Mesenchymal stem cell (in vitro differentiated cells and primary cell): ENCODE measurements at regions not wholly inside any gene's neighbourhood (a gene's known extent, or its start where the extent isn't known, plus 50 kb on each side); places are given as distances from the start of the nearest gene placed in this dataset.

ENCODE experiments used
- DNase-seq: peaks from one replicate; pipeline ENCODE4 v3.0.0-alpha.2; 2013
- H2AFZ ChIP-seq: one replicate; pipeline ENCODE4 v1.6.1; 2013; ENCODE audit warnings: low read depth, mild to moderate bottlenecking, control low read depth, inconsistent platforms, low read length, moderate library complexity
- H2AK5ac ChIP-seq: 2 replicates; pipeline ENCODE4 v1.6.1; 2013; ENCODE audit warnings: low read length, moderate library complexity, mild to moderate bottlenecking, inconsistent platforms; ENCODE audit not compliant: severe bottlenecking
- H2BK120ac ChIP-seq: one replicate; pipeline ENCODE4 v1.6.1; 2013; ENCODE audit warnings: low read depth, mild to moderate bottlenecking, inconsistent platforms, low read length, moderate library complexity
- H2BK12ac ChIP-seq, 2 experiments: one replicate each; pipeline ENCODE4 v1.6.1; 2013; ENCODE audit warnings: inconsistent platforms in 2 of 2, low read length in 2 of 2, mild to moderate bottlenecking in 2 of 2, moderate library complexity in 2 of 2, control low read depth in 1 of 2
- H2BK15ac ChIP-seq: one replicate; pipeline ENCODE4 v1.6.1; 2013; ENCODE audit warnings: mild to moderate bottlenecking, low read depth, inconsistent platforms; ENCODE audit not compliant: poor library complexity, severe bottlenecking
- H2BK5ac ChIP-seq: 2 replicates; pipeline ENCODE4 v1.6.1; 2013; ENCODE audit warnings: low read depth, mild to moderate bottlenecking, low read length, control low read depth, inconsistent platforms; ENCODE audit not compliant: poor library complexity, severe bottlenecking
- H3K14ac ChIP-seq, 2 experiments: one replicate each; pipeline ENCODE4 v1.6.1; 2013; ENCODE audit warnings: inconsistent platforms in 2 of 2, low read length in 2 of 2, control low read depth in 1 of 2, mild to moderate bottlenecking in 1 of 2, moderate library complexity in 1 of 2
- H3K18ac ChIP-seq, 2 experiments: one replicate each; pipeline ENCODE4 v1.6.1; 2013; ENCODE audit warnings: inconsistent platforms in 2 of 2, low read length in 2 of 2, control low read depth in 1 of 2, low read depth in 1 of 2, mild to moderate bottlenecking in 1 of 2
- H3K23ac ChIP-seq, 2 experiments: one replicate each; pipeline ENCODE4 v1.6.1; 2013; ENCODE audit warnings: inconsistent platforms in 2 of 2, low read length in 2 of 2, mild to moderate bottlenecking in 2 of 2, moderate library complexity in 2 of 2, control low read depth in 1 of 2
- H3K27ac ChIP-seq: 2 replicates; pipeline ENCODE4 v1.5.1; 2013; ENCODE audit warnings: mild to moderate bottlenecking, moderate library complexity, low read length, control low read depth, inconsistent platforms; ENCODE audit not compliant: poor library complexity, severe bottlenecking
- H3K27me3 ChIP-seq, 2 experiments: 2 replicates each; pipeline versions ENCODE4 v1.6.1 to v1.7.0; 2013; ENCODE audit warnings: low read length in 2 of 2, mild to moderate bottlenecking in 2 of 2, moderate library complexity in 2 of 2, control low read depth in 1 of 2, inconsistent platforms in 1 of 2; ENCODE audit not compliant: control insufficient read depth in 1 of 2, insufficient read depth in 1 of 2
- H3K36me3 ChIP-seq, 2 experiments: 2 replicates each; pipeline versions ENCODE4 v1.6.1 to v1.7.0; 2013; ENCODE audit warnings: low read length in 2 of 2, control low read depth in 1 of 2, inconsistent platforms in 1 of 2, low read depth in 1 of 2, mild to moderate bottlenecking in 1 of 2; ENCODE audit not compliant: insufficient read depth in 2 of 2, control insufficient read depth in 1 of 2
- H3K4ac ChIP-seq, 2 experiments: one replicate each; pipeline ENCODE4 v1.6.1; 2013; ENCODE audit warnings: inconsistent platforms in 2 of 2, low read length in 2 of 2, mild to moderate bottlenecking in 2 of 2, moderate library complexity in 2 of 2, control low read depth in 1 of 2, low read depth in 1 of 2
- H3K4me1 ChIP-seq: 2 replicates; pipeline ENCODE4 v1.6.1; 2013; ENCODE audit warnings: low read depth, low read length, control low read depth; ENCODE audit not compliant: control insufficient read depth, insufficient read depth
- H3K4me2 ChIP-seq: 2 replicates; pipeline ENCODE4 v1.6.1; 2013; ENCODE audit warnings: low read length, mild to moderate bottlenecking, inconsistent platforms; ENCODE audit not compliant: poor library complexity, severe bottlenecking
- H3K4me3 ChIP-seq, 2 experiments: 2 replicates each; pipeline versions ENCODE4 v1.5.1 to v1.7.0; 2013; ENCODE audit warnings: low read length in 2 of 2, mild to moderate bottlenecking in 2 of 2, control low read depth in 1 of 2, low read depth in 1 of 2; ENCODE audit not compliant: insufficient read depth in 1 of 2
- H3K79me1 ChIP-seq: replicated peaks from 2 replicates; pipeline ENCODE4 v1.6.1; 2013; ENCODE audit warnings: mild to moderate bottlenecking, control low read depth, low read length, inconsistent platforms; ENCODE audit not compliant: poor library complexity, severe bottlenecking
- H3K9ac ChIP-seq: 2 replicates; pipeline ENCODE4 v1.7.0; 2013; ENCODE audit warnings: mild to moderate bottlenecking, low read length, moderate library complexity
- H3K9me3 ChIP-seq: 2 replicates; pipeline ENCODE4 v1.7.0; 2013; ENCODE audit warnings: mild to moderate bottlenecking, low read length; ENCODE audit not compliant: control insufficient read depth
- H4K8ac ChIP-seq: one replicate; pipeline ENCODE4 v1.6.1; 2013; ENCODE audit warnings: inconsistent platforms, mild to moderate bottlenecking, low read length, moderate library complexity
- H4K91ac ChIP-seq: one replicate; pipeline ENCODE4 v1.6.1; 2013; ENCODE audit warnings: mild to moderate bottlenecking, low read length, inconsistent platforms
- WGBS: methylation state at CpG from one replicate; pipeline ENCODE4 v1.1.7; 2013; ENCODE audit warnings: mixed read lengths; 5-methylcytosine and 5-hydroxymethylcytosine counted together

GRCh38 chr4:165754664-165755063 is 118.4 kb upstream of the TLL1 start:
- H4K8ac ChIP-seq: no peak overlapping the region
- no peak overlapping the region for H3K27ac ChIP-seq
- no peak overlapping the region for H2AFZ ChIP-seq
- H2BK15ac ChIP-seq: no peak overlapping the region
- no peaks in the 10 kb centered on the region for H3K4me1 ChIP-seq
- H4K91ac ChIP-seq: no peak overlapping the region
- 96% methylated on average over 3 of the region's 4 CpGs for WGBS
- H3K14ac ChIP-seq: no peak overlapping the region
- no peak overlapping the region for H3K9ac ChIP-seq
- H3K36me3 ChIP-seq: no peaks in the 10 kb centered on the region
- no peaks in the 10 kb centered on the region for H3K9me3 ChIP-seq
- no peak overlapping the region for H3K4ac ChIP-seq
- no peak overlapping the region for H2AK5ac ChIP-seq
- H3K18ac ChIP-seq: no peak overlapping the region
- no peaks in the 10 kb centered on the region for H3K27me3 ChIP-seq
- H3K4me3 ChIP-seq: no peak overlapping the region
- no peaks in the 10 kb centered on the region for H3K79me1 ChIP-seq
- H3K4me2 ChIP-seq: no peak overlapping the region
- no peak overlapping the region for H2BK120ac ChIP-seq
- DNase-seq: no peak
- H2BK12ac ChIP-seq: no peak overlapping the region
- no peak overlapping the region for H2BK5ac ChIP-seq
- H3K23ac ChIP-seq: no peak overlapping the region

GRCh38 chr4:165756836-165757235 is 116.2 kb upstream of the TLL1 start:
- Histone ChIP-seq H3K9me3 (no peaks in the 10 kb centered on the region), H4K91ac (no peak overlapping the region), H2BK5ac (no peak overlapping the region), H3K14ac (no peak overlapping the region), H3K4me3 (no peak overlapping the region), H3K27me3 (no peaks in the 10 kb centered on the region), H3K23ac (no peak overlapping the region), H2AFZ (no peak overlapping the region), H3K9ac (no peak overlapping the region), H2BK15ac (no peak overlapping the region), H3K4ac (no peak overlapping the region), H3K4me2 (no peak overlapping the region), H3K4me1 (peaks cover 11% of the 10 kb centered on the region), H3K27ac (no peak overlapping the region), H3K36me3 (no peaks in the 10 kb centered on the region), H2BK120ac (no peak overlapping the region), H3K18ac (no peak overlapping the region), H2AK5ac (no peak overlapping the region), H3K79me1 (no peaks in the 10 kb centered on the region), H4K8ac (no peak overlapping the region), H2BK12ac (no peak overlapping the region)
- no peak for DNase-seq
- 89% methylated on average over 1 of the region's 1 CpG for WGBS

DNA sequence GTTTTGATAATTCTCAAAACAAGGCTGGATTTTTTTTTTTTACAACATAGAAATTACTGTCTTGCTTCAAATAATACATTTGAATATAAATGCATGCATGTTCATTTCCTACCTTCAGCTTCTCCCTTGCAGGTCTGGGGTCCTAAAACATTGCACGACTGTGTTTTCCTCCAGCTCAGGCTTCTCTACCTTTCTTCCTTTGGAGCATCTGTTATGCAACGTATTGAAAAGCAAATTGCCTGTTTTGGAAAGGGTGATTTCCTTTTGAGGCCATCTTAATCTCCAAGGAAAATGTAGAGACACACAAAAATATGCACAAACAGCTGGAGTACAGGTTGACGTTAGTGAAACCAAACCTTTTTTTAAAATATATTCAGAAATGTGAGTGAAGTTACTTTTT is 115.6 kb upstream of the TLL1 start:
- no peak overlapping the region for H3K27ac ChIP-seq
- no peak overlapping the region for H4K8ac ChIP-seq
- no peak overlapping the region for H3K14ac ChIP-seq
- no peak overlapping the region for H2BK15ac ChIP-seq
- no peak overlapping the region for H3K4me2 ChIP-seq
- H3K9me3 ChIP-seq: no peaks in the 10 kb centered on the region
- H3K27me3 ChIP-seq: no peaks in the 10 kb centered on the region
- H3K23ac ChIP-seq: no peak overlapping the region
- no peak overlapping the region for H2AK5ac ChIP-seq
- H2AFZ ChIP-seq: no peak overlapping the region
- no peak overlapping the region for H3K9ac ChIP-seq
- no peak overlapping the region for H3K18ac ChIP-seq
- H3K4me3 ChIP-seq: no peak overlapping the region
- H2BK12ac ChIP-seq: no peak overlapping the region
- WGBS: 33% methylated on average over 1 of the region's 3 CpGs
- DNase-seq: no peak
- H2BK120ac ChIP-seq: no peak overlapping the region
- H2BK5ac ChIP-seq: no peak overlapping the region
- no peaks in the 10 kb centered on the region for H3K79me1 ChIP-seq
- H3K4ac ChIP-seq: no peak overlapping the region
- H3K4me1 ChIP-seq: peaks cover 11% of the 10 kb centered on the region
- no peaks in the 10 kb centered on the region for H3K36me3 ChIP-seq
- no peak overlapping the region for H4K91ac ChIP-seq

GRCh38 chr4:165758086-165758485 is 115.0 kb upstream of the TLL1 start:
- H2AK5ac ChIP-seq: no peak overlapping the region
- H4K8ac ChIP-seq: no peak overlapping the region
- H3K4me1 ChIP-seq: peaks cover 11% of the 10 kb centered on the region
- H3K9ac ChIP-seq: no peak overlapping the region
- H3K4ac ChIP-seq: no peak overlapping the region
- no peak overlapping the region for H3K18ac ChIP-seq
- WGBS: no CpG with 5 or more reads among the region's 2 CpGs
- H3K4me2 ChIP-seq: no peak overlapping the region
- no peak overlapping the region for H3K27ac ChIP-seq
- no peaks in the 10 kb centered on the region for H3K36me3 ChIP-seq
- no peak for DNase-seq
- H3K9me3 ChIP-seq: no peaks in the 10 kb centered on the region
- no peak overlapping the region for H2BK15ac ChIP-seq
- no peak overlapping the region for H2BK5ac ChIP-seq
- H2AFZ ChIP-seq: no peak overlapping the region
- no peak overlapping the region for H3K14ac ChIP-seq
- H2BK12ac ChIP-seq: no peak overlapping the region
- H4K91ac ChIP-seq: no peak overlapping the region
- H3K23ac ChIP-seq: no peak overlapping the region
- no peaks in the 10 kb centered on the region for H3K79me1 ChIP-seq
- no peaks in the 10 kb centered on the region for H3K27me3 ChIP-seq
- no peak overlapping the region for H3K4me3 ChIP-seq
- no peak overlapping the region for H2BK120ac ChIP-seq
